HFFc6 (cell line): ENCODE measurements at regions not wholly inside any gene's neighbourhood (a gene's known extent, or its start where the extent isn't known, plus 50 kb on each side); places are given as distances from the start of the nearest gene placed in this dataset.

ENCODE experiments used
- DNase-seq: peaks from one replicate; pipeline ENCODE4 v3.0.0-alpha.2; 2018
- H3K27ac Mint-ChIP-seq: 2 replicates; pipeline ENCODE4 v1.8.0; 2020; ENCODE audit warnings: mild to moderate bottlenecking, mixed read lengths
- H3K27me3 Mint-ChIP-seq: 2 replicates; pipeline ENCODE4 v1.8.0; 2021; ENCODE audit warnings: mild to moderate bottlenecking, moderate library complexity, mixed read lengths; ENCODE audit not compliant: insufficient read depth
- H3K36me3 Mint-ChIP-seq: 2 replicates; pipeline ENCODE4 v1.8.0; 2021; ENCODE audit warnings: low read depth, mixed read lengths
- H3K4me1 Mint-ChIP-seq: 2 replicates; pipeline ENCODE4 v1.8.0; 2020; ENCODE audit warnings: low read depth, mixed read lengths
- H3K4me3 Mint-ChIP-seq: 2 replicates; pipeline ENCODE4 v1.8.0; 2020; ENCODE audit warnings: mild to moderate bottlenecking, moderate library complexity, mixed read lengths
- H3K9me3 Mint-ChIP-seq: 2 replicates; pipeline ENCODE4 v1.8.0; 2020; ENCODE audit warnings: mild to moderate bottlenecking, mixed read lengths
- CTCF ChIP-seq: fragments of 200-600 bp; sonication (generic); IDR thresholded peaks from 2 replicates; pipeline ENCODE4 v1.5.0; 2021; ENCODE audit warnings: antibody characterized with exemption, mild to moderate bottlenecking

- Mint-ChIP-seq H3K4me1 (peaks cover 33% of the 10 kb centered on the region), H3K9me3 (peaks cover 8% of the 10 kb centered on the region), H3K27me3 (peaks cover 3% of the 10 kb centered on the region; the same call in 1 of the 2 replicates), H3K27ac (peak overlapping the region; percentile 32; the same call in 1 of the 2 replicates), H3K4me3 (no peak overlapping the region), H3K36me3 (0 out of 2 replicates have a peak, but pooled peaks cover under 1% of the 10 kb centered on the region)
- peak; percentile 49 for DNase-seq
- no peak for TF ChIP-seq CTCF
These were observed 49.9 kb upstream of the SNCAIP start for GRCh38 chr5:122262103-122262502.
